Stimulated activated CD4-positive, alpha-beta T cell treated with anti-CD3 and anti-CD28 coated beads, Interleukin-2, amount 100 ng/mL, for 48 hours (primary cell): ENCODE measurements at regions not wholly inside any gene's neighbourhood (a gene's known extent, or its start where the extent isn't known, plus 50 kb on each side); places are given as distances from the start of the nearest gene placed in this dataset.
A peak's percentile ranks its signal among the peaks of the same experiment; 100 is the strongest.
"Not testable (repeated sequence)": the region's sequence is repeated elsewhere in the genome, so short reads cannot be mapped to it uniquely, and the experiment has no call there.

Source experiments
- DNase-seq, 2 donors: peaks; one replicate each; pipeline ENCODE4 v3.0.0-alpha.2; 2020

- no peak for DNase-seq
These were observed 305.3 kb downstream of the SATB1 start for GRCh38 chr3:18119866-18120265.

GRCh38 chr3:18114894-18115293, 310.2 kb downstream of the SATB1 start:
- DNase-seq = no peak

GRCh38 chr3:18113417-18113816, 311.7 kb downstream of the SATB1 start:
- no peak for DNase-seq

- no peak for DNase-seq
These were observed 312.3 kb downstream of the SATB1 start for GRCh38 chr3:18112674-18113375.

GRCh38 chr3:18111796-18112232, 313.3 kb downstream of the SATB1 start:
- no peak for DNase-seq

- DNase-seq = no peak
These were observed 321.5 kb downstream of the SATB1 start for GRCh38 chr3:18103591-18103990.

GRCh38 chr3:18100121-18100520, 325.0 kb downstream of the SATB1 start:
- DNase-seq = no peak

GRCh38 chr3:18099611-18100010, 325.5 kb downstream of the SATB1 start:
- DNase-seq = no peak

GRCh38 chr3:18098960-18099587, 326.1 kb downstream of the SATB1 start:
- DNase-seq = peak in 1 of 2 donors; percentile 33

- no peak for DNase-seq
These were observed 327.1 kb downstream of the SATB1 start for GRCh38 chr3:18097989-18098388.

GRCh38 chr3:18097473-18097872, 327.7 kb downstream of the SATB1 start:
- DNase-seq = no peak

GRCh38 chr3:18092726-18093125, 332.4 kb downstream of the SATB1 start:
- no peak for DNase-seq

- no peak for DNase-seq
These were observed 334.8 kb downstream of the SATB1 start for GRCh38 chr3:18090377-18090776.

GRCh38 chr3:18087988-18088387, 337.2 kb downstream of the SATB1 start:
- DNase-seq = no peak

- DNase-seq = no peak
These were observed 338.4 kb downstream of the SATB1 start for GRCh38 chr3:18086760-18087159.

- DNase-seq = no peak
These were observed 339.1 kb downstream of the SATB1 start for GRCh38 chr3:18086078-18086477.

- no peak for DNase-seq
These were observed 339.7 kb downstream of the SATB1 start for GRCh38 chr3:18085429-18085828.

GRCh38 chr3:18083273-18083590, 340.8 kb upstream of the TBC1D5 start:
- DNase-seq = not testable (repeated sequence)

GRCh38 chr3:18082551-18083272, 340.3 kb upstream of the TBC1D5 start:
- DNase-seq = no peak

GRCh38 chr3:18080198-18080689, 337.8 kb upstream of the TBC1D5 start:
- no peak for DNase-seq

- no peak for DNase-seq
These were observed 337.3 kb upstream of the TBC1D5 start for GRCh38 chr3:18079739-18080138.

- DNase-seq = no peak
These were observed 336.6 kb upstream of the TBC1D5 start for GRCh38 chr3:18079062-18079461.

GRCh38 chr3:18077128-18077840, 334.9 kb upstream of the TBC1D5 start:
- no peak for DNase-seq
